LNCaP clone FGC (cell line): ENCODE measurements at regions not wholly inside any gene's neighbourhood (a gene's known extent, or its start where the extent isn't known, plus 50 kb on each side); places are given as distances from the start of the nearest gene placed in this dataset.

Experiments used
- DNase-seq: peaks from one replicate; pipeline ENCODE4 v3.0.0-alpha.2; 2011; ENCODE audit warnings: low read depth
- H3K4me3 ChIP-seq: 2 replicates; pipeline ENCODE4 v1.5.1; 2011; ENCODE audit warnings: mild to moderate bottlenecking, low read depth, low read length, control low read depth
- TF ChIP-seq, protein P1 (sequence below): IDR thresholded peaks from 2 replicates; pipeline ENCODE4 v1.5.1; 2012; ENCODE audit warnings: mild to moderate bottlenecking; ENCODE audit not compliant: control insufficient read depth, insufficient read depth; ENCODE audit errors: extremely low read depth

DNA sequence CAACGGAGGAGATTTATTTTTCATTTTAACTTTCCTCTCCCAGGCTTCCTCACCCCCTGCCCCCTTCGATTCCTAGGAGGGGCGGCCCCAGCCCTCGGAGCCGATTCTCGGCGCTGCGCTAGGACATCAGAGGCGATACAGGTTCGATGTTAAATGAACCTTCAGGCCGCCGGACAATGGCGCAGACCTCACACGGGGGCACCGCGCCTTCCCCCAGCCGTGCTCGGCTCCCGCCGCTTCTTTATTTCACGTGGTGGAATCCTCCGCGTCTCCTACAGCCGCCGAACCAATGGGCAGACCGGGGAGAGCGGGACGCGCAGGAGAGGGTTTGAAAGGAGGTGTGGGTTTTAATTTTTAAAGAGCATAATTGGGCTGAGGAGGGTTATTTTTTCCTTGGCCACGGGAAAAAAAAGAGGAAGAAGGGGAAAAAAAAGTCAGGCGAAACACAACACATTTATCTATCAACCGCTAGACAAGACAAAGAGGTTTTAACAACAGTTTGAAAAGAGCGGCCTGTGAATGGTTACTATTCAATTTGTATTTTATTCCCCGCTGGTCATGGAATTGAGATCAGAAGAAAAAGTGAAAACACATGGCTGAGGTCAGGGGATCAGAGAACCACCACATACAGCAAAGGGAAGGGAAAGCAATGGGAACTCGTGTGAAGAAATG lies 126.8 kb downstream of the TMEM174 start:
- no peak overlapping the region for H3K4me3 ChIP-seq
- DNase-seq = no peak
- TF ChIP-seq, protein P1, sequence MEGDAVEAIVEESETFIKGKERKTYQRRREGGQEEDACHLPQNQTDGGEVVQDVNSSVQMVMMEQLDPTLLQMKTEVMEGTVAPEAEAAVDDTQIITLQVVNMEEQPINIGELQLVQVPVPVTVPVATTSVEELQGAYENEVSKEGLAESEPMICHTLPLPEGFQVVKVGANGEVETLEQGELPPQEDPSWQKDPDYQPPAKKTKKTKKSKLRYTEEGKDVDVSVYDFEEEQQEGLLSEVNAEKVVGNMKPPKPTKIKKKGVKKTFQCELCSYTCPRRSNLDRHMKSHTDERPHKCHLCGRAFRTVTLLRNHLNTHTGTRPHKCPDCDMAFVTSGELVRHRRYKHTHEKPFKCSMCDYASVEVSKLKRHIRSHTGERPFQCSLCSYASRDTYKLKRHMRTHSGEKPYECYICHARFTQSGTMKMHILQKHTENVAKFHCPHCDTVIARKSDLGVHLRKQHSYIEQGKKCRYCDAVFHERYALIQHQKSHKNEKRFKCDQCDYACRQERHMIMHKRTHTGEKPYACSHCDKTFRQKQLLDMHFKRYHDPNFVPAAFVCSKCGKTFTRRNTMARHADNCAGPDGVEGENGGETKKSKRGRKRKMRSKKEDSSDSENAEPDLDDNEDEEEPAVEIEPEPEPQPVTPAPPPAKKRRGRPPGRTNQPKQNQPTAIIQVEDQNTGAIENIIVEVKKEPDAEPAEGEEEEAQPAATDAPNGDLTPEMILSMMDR = no peak

DNA sequence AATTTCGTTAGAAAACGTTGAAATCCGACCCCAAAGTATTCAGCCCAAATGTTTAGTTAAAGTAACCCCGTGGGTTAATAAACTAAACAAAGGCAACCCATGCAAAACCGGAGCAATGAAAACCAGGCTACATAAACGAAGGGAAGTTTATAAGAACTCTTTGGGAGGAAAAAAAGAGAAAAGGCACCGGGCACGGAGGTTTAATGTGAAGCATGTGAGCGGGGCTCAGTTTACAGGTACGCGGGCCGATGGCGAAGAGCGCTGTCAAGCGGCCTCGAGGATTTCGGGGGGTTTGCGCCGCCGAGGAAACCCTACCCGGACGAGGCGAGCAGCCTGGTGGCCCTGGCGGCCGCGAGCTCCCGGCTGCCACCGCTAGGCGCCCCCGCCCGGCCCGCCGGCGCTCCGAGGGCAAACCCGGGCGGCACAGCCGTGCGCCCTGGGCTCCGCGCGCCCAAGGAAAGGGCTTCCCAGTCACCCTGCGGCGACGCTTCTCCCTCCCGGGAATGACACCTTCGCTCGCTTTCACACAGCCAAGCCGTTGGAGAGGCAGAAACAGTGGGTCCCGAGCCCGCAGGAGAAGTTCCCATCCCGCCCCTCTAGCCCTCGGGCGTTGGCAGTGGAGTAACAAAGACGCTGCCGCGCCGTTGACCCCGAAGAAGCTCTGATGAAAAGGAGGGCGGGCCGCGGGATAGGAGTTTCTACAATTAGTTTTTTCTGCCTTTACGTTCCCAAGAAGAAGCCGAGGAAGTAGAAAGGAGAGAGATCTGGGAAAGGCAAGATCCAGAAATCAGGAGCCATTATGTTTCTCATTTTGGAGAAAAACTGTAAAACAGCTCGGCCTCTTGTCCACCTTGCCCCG lies 126.0 kb downstream of the TMEM174 start:
- no peak overlapping the region for H3K4me3 ChIP-seq
- TF ChIP-seq, protein P1 = peak; percentile 27
- no peak for DNase-seq

DNA sequence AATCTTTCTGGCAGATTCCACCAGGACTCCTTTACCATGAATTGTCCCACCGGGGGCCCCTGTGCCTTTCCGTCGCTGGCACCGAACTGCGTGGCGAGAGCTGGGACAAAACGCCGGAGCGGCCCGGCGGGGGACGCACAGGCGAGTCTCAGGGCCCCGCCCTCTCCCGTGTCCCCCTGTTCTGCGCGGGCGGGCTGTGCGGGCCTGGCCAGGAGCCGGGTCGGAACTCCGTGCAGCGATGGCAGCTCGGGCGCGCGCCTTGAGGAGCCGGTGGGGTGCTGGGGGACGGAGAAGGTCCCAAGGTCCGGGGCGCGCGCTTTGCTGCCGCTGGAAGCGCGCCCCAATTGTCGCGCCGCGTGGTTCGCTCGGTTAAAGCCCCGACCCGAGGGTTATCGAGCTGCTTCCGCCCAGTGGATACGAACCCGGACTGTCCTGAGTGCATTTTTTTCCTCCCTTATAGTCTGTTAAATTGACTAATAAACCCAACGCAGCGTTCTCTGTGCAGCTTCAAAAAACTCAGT lies 125.3 kb downstream of the TMEM174 start:
- no peak for DNase-seq
- no peak overlapping the region for H3K4me3 ChIP-seq
- TF ChIP-seq, protein P1 = no peak

DNA sequence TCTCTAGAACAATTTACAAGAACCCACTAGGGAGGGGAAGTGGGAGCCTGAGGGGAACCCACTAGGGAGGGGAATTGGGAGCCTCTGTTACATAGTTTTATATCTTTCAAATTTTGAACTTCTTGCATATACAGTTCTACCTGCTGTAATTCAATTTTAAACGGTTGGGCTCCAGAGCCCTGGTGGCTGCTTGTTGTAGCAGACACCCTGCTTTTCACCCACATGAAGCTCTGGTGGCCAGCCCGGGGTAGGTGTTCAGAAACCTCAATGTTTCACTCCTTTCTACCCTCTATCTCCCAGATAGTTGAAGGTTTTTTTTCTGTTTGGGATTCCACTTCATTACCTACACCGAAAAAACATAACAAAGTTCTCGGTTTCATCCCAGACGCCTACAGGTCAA lies 124.4 kb downstream of the TMEM174 start:
- DNase-seq = no peak
- TF ChIP-seq, protein P1 = no peak

DNA sequence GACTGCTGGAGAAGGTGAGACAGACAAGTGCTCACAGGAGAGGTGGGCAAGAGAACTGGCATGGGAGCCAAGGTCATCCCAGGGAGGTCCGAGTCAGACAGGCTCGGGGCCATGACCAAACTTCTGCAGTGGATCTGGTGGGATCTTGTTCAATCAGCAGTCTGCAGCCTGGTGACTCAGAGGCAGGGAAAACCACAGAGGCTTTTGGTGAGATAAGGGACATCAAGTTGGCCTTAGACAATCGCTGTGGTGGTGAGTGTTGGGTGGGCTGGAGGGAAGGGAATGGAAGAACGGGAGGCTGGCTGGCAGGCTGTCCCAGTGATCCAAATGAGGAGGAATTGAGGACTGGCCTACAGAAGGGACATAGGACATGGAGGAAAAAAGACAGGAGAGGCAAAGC lies 123.8 kb downstream of the TMEM174 start:
- TF ChIP-seq, protein P1 = no peak
- DNase-seq = no peak
- H3K4me3 ChIP-seq = no peak overlapping the region

More for the DNA sequence above, 124.4 kb downstream of the TMEM174 start:
- no peak overlapping the region for H3K4me3 ChIP-seq

DNA sequence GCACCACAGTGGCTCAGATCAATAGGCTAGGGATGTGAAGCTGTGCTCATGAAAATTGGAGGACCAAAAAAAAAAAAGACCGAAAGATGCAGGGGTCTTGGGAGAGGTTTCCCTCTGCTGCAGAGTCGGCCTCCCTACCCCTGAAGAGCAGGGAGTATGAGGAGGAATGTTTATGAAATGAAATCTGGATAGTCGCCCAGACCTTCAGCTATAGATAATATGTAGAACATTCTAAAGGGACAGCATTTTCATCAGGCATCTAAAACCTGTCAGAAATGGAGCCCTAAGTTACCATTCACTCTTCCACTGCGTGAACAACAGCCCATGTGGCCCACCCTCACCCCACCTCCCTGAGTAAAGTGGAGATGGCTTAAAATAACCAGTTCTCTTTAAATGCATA lies 122.9 kb downstream of the TMEM174 start:
- no peak for DNase-seq
- no peak overlapping the region for H3K4me3 ChIP-seq
- TF ChIP-seq, protein P1 = no peak
